Neural cell (in vitro differentiated cells): ENCODE measurements at regions not wholly inside any gene's neighbourhood (a gene's known extent, or its start where the extent isn't known, plus 50 kb on each side); places are given as distances from the start of the nearest gene placed in this dataset.

Source experiments
- EZH2 ChIP-seq: fragments of 200-600, 300-800 bp; shearing (Covaris generic), sonication (generic); IDR thresholded peaks from 2 replicates; pipeline ENCODE4 v1.6.1; 2014; ENCODE audit warnings: antibody characterized with exemption, low read length, borderline replicate concordance, mild to moderate bottlenecking; ENCODE audit not compliant: insufficient read depth, poor library complexity, severe bottlenecking
- MXI1 ChIP-seq: fragments of 450-650 bp; conservative IDR thresholded peaks from 2 replicates; pipeline ENCODE4 v1.6.1; 2014; ENCODE audit warnings: antibody characterized with exemption, mild to moderate bottlenecking; ENCODE audit not compliant: poor library complexity, severe bottlenecking
- POLR2AphosphoS5 ChIP-seq: IDR thresholded peaks from 2 replicates; pipeline ENCODE4 v1.6.1; 2012
- RAD21 ChIP-seq: fragments of 450-650 bp; conservative IDR thresholded peaks from 2 replicates; pipeline ENCODE4 v1.6.1; 2014; ENCODE audit warnings: antibody characterized with exemption, mild to moderate bottlenecking, moderate library complexity
- TF ChIP-seq, protein P1 (sequence below): fragments of 450-650 bp; IDR thresholded peaks from 2 replicates; pipeline ENCODE4 v1.5.1; 2014; ENCODE audit warnings: antibody characterized with exemption, mild to moderate bottlenecking, moderate library complexity; ENCODE audit not compliant: poor library complexity, severe bottlenecking

GRCh38 chr1:66431999-66432398 is 102.0 kb upstream of the SGIP1 start:
- TF ChIP-seq, protein P1, sequence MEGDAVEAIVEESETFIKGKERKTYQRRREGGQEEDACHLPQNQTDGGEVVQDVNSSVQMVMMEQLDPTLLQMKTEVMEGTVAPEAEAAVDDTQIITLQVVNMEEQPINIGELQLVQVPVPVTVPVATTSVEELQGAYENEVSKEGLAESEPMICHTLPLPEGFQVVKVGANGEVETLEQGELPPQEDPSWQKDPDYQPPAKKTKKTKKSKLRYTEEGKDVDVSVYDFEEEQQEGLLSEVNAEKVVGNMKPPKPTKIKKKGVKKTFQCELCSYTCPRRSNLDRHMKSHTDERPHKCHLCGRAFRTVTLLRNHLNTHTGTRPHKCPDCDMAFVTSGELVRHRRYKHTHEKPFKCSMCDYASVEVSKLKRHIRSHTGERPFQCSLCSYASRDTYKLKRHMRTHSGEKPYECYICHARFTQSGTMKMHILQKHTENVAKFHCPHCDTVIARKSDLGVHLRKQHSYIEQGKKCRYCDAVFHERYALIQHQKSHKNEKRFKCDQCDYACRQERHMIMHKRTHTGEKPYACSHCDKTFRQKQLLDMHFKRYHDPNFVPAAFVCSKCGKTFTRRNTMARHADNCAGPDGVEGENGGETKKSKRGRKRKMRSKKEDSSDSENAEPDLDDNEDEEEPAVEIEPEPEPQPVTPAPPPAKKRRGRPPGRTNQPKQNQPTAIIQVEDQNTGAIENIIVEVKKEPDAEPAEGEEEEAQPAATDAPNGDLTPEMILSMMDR = no peak
- TF ChIP-seq POLR2AphosphoS5 (no peak), RAD21 (no peak), EZH2 (no peak), MXI1 (no peak)
